Hypothalamus (tissue), 51 donors: ENCODE measurements at regions not wholly inside any gene's neighbourhood (a gene's known extent, or its start where the extent isn't known, plus 50 kb on each side); places are given as distances from the start of the nearest gene placed in this dataset.

ENCODE experiments used
- DNase-seq, 51 donors: peaks; one replicate each; lab custom pipeline; 2025; lab: John Stamatoyannopoulos, UW

DNA sequence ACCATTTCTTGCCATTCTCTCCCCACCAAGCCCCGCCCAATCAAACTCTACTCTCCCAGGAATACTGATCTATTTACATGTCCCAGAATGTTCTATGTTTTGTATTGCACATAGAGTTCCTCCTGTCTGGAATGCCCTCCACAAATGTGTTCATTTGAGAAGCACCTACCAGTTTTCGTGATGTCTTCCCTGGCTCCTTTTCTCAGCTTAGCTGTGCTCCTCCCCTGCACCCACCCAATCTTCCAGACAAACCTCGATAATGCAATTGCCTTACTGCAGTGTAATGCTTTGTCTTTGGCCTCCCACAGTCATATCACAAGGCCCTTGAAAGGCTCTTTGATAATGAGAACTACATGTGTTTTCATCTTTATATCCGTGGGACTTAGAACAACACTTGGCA lies 214.5 kb upstream of the ANKRD55 start:
- DNase-seq: no peak

DNA sequence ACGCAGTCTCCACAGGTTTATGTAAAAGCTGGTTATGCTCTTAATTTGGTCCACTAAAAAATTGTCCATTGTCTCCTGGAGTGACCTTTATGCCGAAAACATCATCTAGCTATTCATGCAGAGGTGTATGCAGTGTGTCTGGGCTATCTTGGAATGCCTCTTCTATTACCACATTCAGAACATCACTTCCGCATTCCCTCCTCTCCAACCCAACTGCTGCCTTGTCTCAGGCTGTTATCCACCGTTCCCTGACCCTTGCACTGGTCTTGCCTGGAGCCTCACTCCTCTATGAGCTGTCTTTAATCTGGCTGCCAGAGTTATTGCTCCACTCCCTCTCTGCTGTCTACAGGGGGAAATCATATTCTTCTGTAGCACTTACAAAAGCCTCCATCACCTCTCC lies 214.1 kb upstream of the ANKRD55 start:
- DNase-seq: no peak

DNA sequence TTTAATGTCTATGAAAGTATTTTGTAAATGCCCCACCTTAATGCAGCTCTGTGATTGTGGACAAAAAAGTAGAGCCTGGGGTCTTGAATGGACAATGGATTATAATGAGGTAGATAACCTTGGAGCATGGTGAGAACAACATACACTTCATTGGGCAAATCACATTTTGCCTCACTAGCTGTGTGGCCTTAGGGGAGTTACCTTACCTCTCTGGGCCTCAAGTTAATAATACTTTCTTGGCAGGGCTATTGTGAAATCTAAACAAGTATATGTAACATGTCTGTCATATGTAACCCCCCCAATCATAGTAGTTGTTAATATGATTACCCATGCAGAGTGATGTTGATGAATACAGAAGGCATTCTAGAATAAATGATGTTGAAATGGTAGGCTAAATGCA lies 213.6 kb upstream of the ANKRD55 start:
- no peak for DNase-seq

DNA sequence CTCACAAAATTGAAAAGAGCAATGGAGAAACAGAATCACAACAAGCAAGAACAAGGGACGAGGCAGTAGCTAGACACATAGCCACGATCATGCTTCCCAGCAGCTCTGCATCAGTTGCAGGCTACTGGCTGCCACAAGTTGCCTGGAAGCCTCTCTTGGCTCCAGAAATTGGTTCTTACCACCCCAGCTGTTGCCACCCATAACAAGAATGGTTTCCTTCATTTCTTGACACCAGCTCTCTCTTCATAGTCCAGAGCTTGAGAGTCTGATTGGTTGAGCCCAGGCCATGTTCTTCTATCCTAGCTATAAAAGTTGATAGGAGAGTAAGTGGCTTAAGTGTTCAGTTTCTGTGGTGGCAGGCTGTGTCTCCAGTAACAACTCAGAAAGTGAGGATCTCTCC lies 210.7 kb upstream of the ANKRD55 start:
- DNase-seq: no peak

DNA sequence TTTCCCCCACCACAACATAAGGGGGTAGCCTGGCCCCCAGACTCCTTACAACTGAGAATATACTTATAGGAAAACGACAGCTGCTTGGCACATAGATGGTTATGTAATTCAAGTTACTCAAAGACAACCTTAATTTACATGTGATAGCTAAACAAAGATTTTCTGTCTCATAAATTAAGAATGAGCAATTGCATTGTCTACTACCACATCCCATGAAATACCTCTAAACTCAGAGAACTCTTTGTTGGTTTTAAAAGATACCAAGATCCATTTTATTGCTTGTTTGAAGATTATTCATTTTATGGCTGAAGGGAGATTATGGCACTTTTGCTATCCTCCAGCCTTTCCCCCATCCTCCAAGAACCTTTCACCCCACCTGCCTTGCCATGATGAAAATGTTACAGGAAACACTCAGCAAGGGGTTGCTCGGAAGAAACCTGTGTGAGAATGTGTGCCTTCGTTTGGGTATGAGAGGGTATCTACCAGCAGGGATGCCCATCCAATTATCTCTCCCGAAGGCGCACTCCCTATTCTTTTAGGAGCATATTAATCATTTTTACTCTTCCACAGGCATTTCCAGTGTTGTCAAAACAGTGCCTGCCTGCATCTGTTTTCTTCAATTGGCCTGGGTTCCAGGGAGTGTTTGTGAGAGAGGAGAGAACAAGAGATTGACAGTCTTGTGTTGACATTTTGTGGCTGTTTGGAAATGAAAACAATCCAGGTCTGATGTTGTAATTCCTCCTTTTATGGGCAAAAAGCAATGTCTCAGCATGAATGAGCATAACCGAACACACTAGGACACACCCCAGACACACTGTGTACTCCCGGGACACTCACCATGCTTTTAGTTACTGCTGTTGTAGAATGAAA lies 208.0 kb upstream of the ANKRD55 start:
- no peak for DNase-seq

DNA sequence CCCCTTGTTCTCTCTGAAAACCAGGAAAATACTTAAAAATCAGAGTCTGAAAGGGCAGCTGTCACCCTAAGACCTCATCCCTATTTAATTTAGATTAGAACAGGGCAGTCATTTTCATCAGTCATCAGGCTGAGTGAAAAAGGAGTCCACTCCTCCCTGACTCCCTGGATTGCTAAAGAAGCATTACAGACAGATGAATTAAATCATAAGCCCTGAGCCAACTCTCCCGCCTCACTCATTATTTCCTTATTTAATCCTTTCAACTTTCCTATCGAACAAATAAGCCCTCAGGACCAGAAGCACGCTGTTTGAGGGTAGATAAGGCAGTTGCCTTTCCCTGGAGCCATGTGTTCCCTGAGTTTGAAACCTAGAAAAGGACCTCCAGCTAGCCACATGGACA lies 201.9 kb upstream of the ANKRD55 start:
- DNase-seq: no peak

DNA sequence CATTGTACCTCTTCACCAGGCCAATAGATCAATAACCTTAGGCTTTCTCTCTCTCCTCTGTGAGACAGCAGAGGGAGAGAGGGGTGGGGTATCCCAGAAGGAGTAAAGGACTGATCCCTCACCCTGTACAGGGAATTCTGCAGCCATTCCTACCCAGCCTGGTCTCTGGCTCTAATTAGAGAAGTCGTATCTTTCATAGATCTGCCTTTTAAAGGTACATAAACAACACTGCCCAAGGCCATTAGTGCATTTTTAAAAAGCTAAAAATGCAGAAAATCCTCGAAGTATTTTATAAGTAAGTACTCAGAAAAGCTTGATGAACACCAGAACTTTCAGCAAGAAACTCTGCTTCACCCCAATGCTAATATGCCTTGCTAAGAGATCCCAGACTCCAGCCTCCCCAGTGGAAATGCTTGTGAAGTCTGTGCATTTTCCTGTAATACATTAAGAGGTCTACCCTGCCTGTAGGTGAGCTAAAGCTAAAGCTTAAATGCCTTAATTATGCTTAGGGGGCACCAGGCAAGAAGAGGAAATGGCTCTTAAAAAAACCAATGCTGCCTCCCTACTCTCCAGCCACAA lies 200.0 kb upstream of the ANKRD55 start:
- no peak for DNase-seq

DNA sequence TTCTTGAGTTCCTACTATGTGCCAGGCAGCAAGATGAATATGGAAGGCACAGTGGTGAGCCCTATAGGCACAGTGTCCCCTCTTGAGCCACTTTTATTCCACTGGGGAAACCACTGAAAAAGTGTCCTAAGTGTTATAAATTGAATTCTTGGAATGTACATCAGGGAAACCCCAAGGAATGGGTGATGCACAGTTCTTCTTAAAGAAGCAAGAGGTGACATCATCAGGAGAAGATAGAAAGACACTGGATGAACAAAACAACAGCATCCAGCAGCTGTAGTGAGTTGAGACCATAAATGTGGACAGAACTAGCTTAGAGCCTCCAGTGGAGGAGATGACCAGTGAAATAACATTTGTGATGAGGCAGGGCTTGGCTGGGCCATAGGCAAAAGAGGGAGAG lies 199.2 kb upstream of the ANKRD55 start:
- DNase-seq: no peak

DNA sequence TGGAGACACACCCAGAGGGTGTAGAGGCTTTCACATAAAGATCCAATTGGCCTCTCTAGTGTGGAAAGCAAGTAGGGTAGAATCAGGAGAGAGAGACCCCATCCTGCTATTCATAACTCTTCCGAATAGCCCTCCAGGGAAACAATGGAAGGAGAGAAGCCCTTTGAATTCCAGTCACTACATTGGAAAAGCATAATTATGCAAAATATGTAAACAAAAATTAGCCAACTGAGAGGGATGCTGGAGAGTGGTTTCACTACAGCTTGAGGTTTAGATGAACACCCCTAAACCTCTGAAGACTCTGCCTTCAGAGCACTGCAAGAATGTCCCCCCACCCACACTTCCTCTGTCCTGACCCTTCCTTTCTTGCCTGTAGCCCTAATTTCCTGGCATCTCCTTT lies 197.3 kb upstream of the ANKRD55 start:
- no peak for DNase-seq

DNA sequence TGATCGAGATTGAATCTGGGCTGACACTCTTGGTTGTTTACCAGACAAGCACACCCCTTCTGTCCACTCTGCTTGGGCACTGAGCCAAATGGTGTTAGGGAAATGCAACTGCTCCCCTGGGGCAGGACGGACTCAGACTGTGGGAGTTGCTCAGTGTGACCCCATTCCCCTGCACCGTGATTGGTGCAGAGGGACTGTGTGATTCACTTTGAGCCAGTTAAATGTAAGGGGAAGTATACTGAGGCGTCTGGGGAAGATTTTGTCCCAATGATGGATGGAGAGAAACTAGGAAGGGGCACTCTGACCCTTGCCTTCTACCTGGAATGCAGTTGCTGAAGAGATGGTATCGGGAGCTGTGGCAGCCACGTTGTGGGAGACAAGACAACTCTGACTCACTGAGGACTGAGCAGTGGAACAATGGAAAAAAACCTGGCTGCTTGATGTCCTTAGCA lies 196.0 kb upstream of the ANKRD55 start:
- DNase-seq: no peak

DNA sequence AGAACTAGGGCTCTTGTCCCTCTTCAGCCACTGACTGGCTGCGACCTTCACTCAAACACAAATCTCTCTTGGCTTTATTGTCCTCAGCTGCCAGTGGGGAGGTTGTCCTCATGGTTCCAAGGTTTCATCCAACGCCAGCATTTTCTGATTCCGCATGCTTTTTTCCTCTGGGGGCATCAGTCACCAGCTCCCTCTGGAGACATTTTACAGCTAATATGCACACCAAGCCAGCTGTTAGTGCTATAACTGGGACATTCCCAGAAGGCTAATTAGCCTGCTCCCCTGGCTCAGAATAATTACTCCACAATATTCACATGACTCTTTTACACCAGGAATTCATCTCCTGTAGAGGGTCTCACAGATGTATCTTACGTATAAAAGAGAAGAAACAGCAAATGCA lies 193.6 kb upstream of the ANKRD55 start:
- DNase-seq: no peak

DNA sequence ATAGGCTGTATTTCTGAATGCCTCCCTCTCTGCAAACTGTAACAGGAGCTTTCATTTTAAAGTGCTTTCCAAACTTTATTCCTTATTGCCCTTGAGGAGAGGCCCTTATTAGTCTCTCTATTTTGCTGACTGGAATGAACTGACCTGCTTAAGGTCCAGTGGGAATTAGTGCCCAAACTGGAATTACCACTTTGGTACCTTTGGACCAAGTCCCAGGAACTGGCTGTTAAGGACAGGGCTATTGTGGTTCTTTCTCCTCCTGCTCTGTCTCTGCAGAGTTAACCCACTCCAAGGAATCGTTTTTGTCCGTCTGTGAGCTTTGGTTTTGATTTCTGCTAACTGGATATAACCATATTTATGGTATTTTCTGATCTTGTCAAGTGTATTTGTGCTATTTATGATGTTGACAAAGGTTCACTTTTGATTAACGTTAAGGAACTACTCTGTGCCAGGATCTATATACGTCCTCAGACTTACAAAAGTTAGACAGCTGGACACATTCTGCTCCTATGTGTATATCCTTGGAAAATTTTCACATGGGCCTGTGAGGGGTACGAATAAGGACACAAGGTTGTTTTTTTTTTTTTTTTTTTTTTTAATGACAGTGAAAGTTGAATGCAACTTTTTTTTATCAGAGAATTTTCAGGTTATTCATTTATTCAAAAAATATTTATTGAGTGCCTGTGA lies 189.1 kb upstream of the ANKRD55 start:
- no peak for DNase-seq

DNA sequence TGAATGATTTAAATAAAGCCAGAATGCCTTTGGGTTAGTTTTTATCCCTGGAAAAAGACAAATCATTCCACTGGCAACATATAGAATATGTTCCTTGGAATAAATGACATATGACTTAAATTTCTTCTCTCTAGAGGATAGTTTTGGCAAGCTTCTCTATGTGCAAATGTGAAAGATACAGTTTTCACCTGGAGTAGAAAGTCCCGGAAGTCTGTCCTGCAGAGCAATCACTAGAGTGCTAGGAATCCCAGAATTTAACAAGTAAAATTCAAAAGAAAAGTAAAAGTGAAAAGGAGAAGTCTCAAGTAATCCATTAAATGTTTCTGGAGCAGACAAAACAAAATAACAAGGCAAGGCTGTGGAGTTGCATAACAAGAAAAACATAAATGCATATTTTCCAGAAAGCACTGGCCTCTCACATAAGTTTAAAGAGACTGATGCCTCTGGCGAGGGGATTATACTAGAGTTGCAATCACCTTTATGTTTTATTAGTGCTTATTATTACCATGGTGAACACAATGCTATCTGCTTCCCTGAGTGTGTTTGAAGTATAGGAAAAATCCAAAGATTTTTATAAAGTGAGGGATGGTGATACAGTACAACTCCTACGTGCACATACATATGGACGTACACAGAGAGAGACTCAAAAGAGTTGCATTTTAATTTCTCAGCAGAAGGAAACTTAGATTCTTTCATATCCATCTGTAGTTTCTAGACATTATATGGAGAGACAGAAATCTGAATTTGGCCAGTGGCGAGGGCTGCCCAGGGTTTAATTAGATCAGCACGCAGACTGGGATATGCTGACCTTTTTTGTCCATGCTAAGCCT lies 188.3 kb upstream of the ANKRD55 start:
- DNase-seq: no peak

DNA sequence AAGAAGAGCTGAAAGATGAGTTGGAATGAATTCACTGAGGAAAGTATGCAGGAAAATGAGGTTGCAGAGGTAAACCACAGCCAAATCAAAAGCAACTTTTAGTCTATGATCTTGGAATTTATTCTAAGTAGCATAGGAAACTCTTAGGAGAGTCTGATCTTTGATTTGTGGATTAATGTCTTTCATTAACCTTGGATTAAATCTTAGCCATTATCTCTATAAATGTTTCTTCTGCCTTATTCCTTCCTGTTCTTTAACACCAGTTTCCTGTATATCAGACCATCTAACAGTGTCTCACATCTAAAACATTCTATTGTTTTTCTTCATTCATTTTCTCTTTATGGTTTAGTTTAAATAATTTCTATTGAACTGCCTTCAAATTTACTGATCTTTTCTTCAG lies 187.2 kb upstream of the ANKRD55 start:
- no peak for DNase-seq

DNA sequence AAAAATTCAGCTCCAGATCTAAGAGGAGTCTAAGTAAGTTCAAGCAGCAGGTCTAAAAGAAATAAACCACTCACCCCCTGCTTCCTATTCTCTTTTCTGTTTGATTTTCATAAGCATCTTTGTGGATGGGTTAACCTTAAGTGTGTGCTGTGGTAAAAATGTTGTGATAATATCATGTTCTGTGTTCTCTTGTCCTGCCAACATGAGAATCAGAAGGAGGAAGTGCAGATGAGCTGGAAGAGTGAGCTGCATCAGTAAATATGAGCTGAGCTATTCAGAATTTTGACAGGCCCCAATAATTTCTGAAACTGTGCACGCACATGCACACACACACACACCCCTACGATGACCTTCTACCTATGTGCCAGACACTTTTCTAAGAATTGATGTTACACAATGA lies 186.5 kb upstream of the ANKRD55 start:
- DNase-seq: no peak

DNA sequence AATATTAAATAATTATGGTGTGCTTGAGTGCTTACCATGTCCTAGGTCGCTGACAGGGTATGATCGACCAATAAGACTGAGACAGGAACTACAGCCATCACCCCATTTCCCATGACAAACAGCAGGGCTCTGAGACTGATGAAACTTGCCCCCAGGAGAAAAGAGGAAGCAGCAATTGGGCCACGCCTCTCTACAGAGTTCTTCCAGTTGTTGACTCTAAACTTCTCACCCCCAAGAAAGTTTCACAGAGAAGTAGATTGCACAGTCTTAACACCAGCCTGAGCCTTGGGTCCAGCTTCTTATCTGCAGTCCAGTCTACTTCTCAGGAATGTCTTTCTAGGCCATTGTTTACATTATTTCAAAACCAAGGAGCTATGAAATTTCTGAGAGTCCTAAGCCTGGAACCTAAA lies 182.2 kb upstream of the ANKRD55 start:
- peak in 10 of 51 donors; percentile 8 to 40 (median 17) for DNase-seq

DNA sequence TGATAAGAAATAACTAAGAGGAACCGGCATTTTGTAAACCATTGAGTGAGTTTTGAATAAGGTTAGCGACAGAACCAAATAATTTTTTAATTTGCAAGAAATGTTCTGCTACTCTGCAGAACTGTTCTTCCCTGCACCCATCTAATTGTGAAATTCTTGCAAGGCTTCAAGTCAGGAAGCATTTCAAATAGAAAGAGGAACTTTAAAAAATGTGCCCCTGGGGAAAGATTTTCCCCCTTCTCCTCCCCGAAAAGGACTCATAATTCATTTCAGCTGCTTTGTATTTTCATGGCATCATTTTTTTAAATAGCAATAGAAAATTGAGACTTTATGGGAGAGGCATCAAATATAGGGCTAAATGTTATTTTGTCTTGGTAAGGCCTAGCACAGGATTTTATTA lies 180.9 kb upstream of the ANKRD55 start:
- DNase-seq: peak in 1 of 51 donors; percentile 18

DNA sequence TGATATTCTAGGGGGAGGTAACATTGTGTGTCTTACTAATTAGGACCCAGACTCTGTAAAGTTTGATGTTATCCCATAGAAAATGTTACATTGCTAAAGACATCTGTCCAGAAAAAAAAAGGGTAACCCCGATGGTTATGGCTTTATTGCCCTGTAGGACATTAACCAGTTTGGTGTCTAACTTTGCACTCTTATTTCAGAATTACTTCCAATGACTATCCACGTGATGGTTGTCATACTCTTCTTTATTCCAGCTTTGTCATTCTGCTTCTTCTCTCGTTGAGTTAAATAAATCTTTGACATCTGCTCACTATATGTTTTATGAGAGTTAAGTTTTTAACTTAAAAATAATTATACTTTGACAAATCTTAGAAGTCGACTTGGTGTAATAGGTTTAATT lies 180.4 kb upstream of the ANKRD55 start:
- DNase-seq: no peak

DNA sequence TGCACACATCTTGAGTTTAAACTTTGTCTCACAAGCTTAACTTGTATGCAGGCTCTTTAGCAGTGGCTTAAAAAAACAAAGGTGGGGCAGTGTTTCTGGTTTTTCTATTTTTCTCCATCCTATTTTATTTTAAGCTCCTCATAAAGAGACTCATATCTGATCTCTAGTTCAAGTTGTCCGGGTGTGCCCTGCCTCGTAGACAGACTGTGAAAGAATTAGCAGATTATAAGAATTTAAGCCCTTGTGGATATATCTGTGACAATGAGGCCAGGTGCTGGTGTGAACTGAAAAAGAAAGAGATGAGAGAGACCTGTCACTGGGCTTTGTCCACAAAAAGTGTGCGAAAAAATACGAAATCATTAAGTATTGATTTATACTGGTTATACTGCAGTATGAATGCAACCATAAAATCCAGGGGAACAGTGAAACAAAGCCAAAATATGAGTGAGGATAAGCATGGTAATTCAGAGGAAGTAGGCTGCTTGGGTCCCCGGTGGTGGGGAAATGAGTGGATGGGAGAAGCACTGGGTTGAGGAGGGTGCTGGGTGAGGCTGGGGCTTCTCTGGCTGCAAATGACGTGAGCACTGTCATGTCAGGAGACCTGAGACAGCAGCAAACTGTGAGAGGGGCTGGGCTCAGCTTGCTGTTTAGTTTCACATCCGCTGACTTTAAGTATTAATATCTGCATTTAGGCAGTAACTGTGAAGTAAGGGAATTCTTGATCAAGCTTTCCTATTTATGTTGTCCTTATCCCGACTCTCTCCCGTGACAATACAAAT lies 179.7 kb upstream of the ANKRD55 start:
- DNase-seq: peak in 30 of 51 donors; percentile 3 to 65 (median 16)

DNA sequence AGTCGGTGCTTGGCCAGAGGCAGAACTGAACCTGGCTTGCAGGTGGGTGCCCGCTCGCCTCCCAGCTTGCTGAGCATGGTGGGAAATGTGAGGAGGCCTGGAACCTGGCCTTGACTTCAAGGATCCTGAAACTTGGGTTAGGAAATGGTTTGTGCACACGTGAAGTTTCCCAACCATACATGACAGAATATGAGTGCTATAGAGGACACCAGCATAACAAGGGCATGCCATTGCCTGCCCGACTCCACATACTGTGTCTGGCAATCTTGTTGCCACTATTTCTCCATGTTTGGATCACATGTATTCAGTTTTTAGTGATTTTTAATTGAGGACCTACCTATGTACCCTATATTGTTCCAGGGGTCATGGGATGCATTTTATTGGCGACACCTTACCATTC lies 177.6 kb upstream of the ANKRD55 start:
- no peak for DNase-seq
